ENCODE measurements at regions not wholly inside any gene's neighbourhood (a gene's known extent, or its start where the extent isn't known, plus 50 kb on each side); places are given as distances from the start of the nearest gene placed in this dataset.

DNA sequence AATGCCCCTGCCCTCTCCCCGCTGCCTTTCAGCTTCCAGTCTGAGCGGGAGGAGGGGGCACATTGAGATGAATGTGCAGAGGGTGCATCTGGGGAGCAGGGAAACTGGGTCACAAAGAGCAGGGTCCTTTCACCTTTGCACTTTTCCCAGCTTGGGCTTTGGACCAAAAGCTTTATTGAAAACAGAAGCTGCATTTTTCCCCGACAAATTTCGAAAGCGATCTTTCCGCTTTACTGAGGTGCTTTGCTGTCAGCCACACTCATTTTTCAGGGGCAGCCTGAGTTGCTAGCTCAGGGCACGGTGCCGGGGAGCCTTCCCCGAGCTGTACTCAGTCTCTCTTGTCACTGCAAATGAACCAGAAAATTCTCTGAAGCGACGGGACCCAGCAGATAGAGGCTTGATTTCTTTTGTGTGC lies 283.7 kb upstream of the SOX4 start:
- no peaks in the 10 kb centered on the region for H3K27me3 ChIP-seq (ENCODE audit: control insufficient read depth in 5 of 5, insufficient read depth in 4 of 5, low read length in 5 of 5)
- peak overlapping the region in 2 of 5 donors; percentile 45 to 56 for H3K9ac ChIP-seq (ENCODE audit: low read length in 5 of 5)
- peaks cover 0 to 24% (median 5%) of the 10 kb centered on the region in 5 donors for H3K4me1 ChIP-seq (ENCODE audit: control insufficient read depth in 5 of 5, insufficient read depth in 5 of 5, low read length in 5 of 5)
- no peaks in the 10 kb centered on the region for H3K36me3 ChIP-seq (ENCODE audit: control insufficient read depth in 5 of 5, insufficient read depth in 5 of 5, low read length in 5 of 5)
- peak overlapping the region; percentile 0 to 66 (median 28) for H3K4me3 ChIP-seq (ENCODE audit: low read depth in 1 of 5, low read length in 5 of 5)
- H3K27ac ChIP-seq (ENCODE audit: low read depth, low read length) = no peak overlapping the region
- no peaks in the 10 kb centered on the region for H3K9me3 ChIP-seq (ENCODE audit: control insufficient read depth in 5 of 5, low read length in 5 of 5)

- Histone ChIP-seq H3K9me3 (ENCODE audit: control insufficient read depth in 5 of 5, low read length in 5 of 5) (no peaks in the 10 kb centered on the region), H3K9ac (ENCODE audit: low read length in 5 of 5) (no peak overlapping the region), H3K4me1 (ENCODE audit: control insufficient read depth in 5 of 5, insufficient read depth in 5 of 5, low read length in 5 of 5) (peaks cover 0 to 24% (median 5%) of the 10 kb centered on the region in 5 donors), H3K4me3 (ENCODE audit: low read depth in 1 of 5, low read length in 5 of 5) (no peak overlapping the region), H3K36me3 (ENCODE audit: control insufficient read depth in 5 of 5, insufficient read depth in 5 of 5, low read length in 5 of 5) (no peaks in the 10 kb centered on the region), H3K27ac (ENCODE audit: low read depth, low read length) (no peak overlapping the region), H3K27me3 (ENCODE audit: control insufficient read depth in 5 of 5, insufficient read depth in 4 of 5, low read length in 5 of 5) (no peaks in the 10 kb centered on the region)
These were observed 282.9 kb upstream of the SOX4 start for GRCh38 chr6:21310568-21311140.

DNA sequence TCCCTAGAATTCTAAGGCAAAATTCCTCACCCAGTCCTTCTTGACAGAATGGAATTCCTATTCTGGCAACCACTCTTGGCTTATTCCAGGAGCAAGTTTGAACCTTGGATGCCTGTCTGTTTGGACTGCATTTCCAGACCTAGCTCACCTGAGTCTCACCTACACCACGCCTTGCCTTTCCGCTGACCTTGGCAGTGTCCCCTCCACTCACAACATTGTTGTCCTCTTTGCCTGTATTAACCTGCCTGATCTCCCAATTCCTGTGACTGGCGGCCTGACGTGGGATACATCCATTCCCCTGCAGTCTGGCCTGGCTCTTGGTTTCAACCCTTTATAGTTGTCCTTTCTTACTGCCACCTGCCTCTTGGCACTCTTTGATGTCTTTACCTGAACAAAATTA lies 281.4 kb upstream of the SOX4 start:
- no peaks in the 10 kb centered on the region for H3K27me3 ChIP-seq (ENCODE audit: control insufficient read depth in 5 of 5, insufficient read depth in 4 of 5, low read length in 5 of 5)
- no peak overlapping the region for H3K27ac ChIP-seq (ENCODE audit: low read depth, low read length)
- H3K4me3 ChIP-seq (ENCODE audit: low read depth in 1 of 5, low read length in 5 of 5) = no peak overlapping the region
- no peaks in the 10 kb centered on the region for H3K36me3 ChIP-seq (ENCODE audit: control insufficient read depth in 5 of 5, insufficient read depth in 5 of 5, low read length in 5 of 5)
- no peak overlapping the region for H3K9ac ChIP-seq (ENCODE audit: low read length in 5 of 5)
- H3K4me1 ChIP-seq (ENCODE audit: control insufficient read depth in 5 of 5, insufficient read depth in 5 of 5, low read length in 5 of 5) = peaks cover 0 to 24% (median 5%) of the 10 kb centered on the region in 5 donors
- H3K9me3 ChIP-seq (ENCODE audit: control insufficient read depth in 5 of 5, low read length in 5 of 5) = no peaks in the 10 kb centered on the region

GRCh38 chr6:21317642-21318041 lies 275.9 kb upstream of the SOX4 start:
- no peak overlapping the region for H3K4me3 ChIP-seq (ENCODE audit: low read depth in 1 of 5, low read length in 5 of 5)
- H3K9me3 ChIP-seq (ENCODE audit: control insufficient read depth in 5 of 5, low read length in 5 of 5) = peaks cover 0 to 3% (median 0%) of the 10 kb centered on the region in 5 donors
- H3K4me1 ChIP-seq (ENCODE audit: control insufficient read depth in 5 of 5, insufficient read depth in 5 of 5, low read length in 5 of 5) = peaks cover 0 to 3% (median 0%) of the 10 kb centered on the region in 5 donors
- no peaks in the 10 kb centered on the region for H3K36me3 ChIP-seq (ENCODE audit: control insufficient read depth in 5 of 5, insufficient read depth in 5 of 5, low read length in 5 of 5)
- no peak overlapping the region for H3K9ac ChIP-seq (ENCODE audit: low read length in 5 of 5)
- no peaks in the 10 kb centered on the region for H3K27me3 ChIP-seq (ENCODE audit: control insufficient read depth in 5 of 5, insufficient read depth in 4 of 5, low read length in 5 of 5)
- H3K27ac ChIP-seq (ENCODE audit: low read depth, low read length) = no peak overlapping the region

DNA sequence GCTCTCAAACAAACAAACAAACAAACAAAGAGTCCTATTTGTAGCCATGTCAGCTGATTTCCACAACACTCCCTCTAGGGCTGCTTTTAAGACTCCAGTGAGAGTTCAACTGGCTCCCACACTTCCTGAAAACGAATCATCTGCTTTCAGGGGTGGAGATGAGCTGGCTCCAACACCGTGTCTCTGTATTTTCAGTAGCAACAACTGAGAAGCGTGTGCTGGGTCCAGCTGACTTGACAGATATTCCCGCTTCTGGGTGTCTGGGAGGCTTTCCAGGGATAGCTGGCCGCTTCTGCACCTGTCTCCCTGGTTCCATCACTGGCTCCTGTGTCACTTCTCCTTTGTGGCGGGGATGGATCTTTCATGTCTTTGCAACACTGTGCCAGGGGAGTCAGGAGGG lies 272.5 kb upstream of the SOX4 start:
- H3K4me3 ChIP-seq (ENCODE audit: low read depth in 1 of 5, low read length in 5 of 5) = no peak overlapping the region
- H3K36me3 ChIP-seq (ENCODE audit: control insufficient read depth in 5 of 5, insufficient read depth in 5 of 5, low read length in 5 of 5) = no peaks in the 10 kb centered on the region
- H3K9ac ChIP-seq (ENCODE audit: low read length in 5 of 5) = no peak overlapping the region
- no peak overlapping the region for H3K27ac ChIP-seq (ENCODE audit: low read depth, low read length)
- no peaks in the 10 kb centered on the region for H3K27me3 ChIP-seq (ENCODE audit: control insufficient read depth in 5 of 5, insufficient read depth in 4 of 5, low read length in 5 of 5)
- H3K9me3 ChIP-seq (ENCODE audit: control insufficient read depth in 5 of 5, low read length in 5 of 5) = peaks cover 0 to 3% (median 0%) of the 10 kb centered on the region in 5 donors
- H3K4me1 ChIP-seq (ENCODE audit: control insufficient read depth in 5 of 5, insufficient read depth in 5 of 5, low read length in 5 of 5) = no peaks in the 10 kb centered on the region

DNA sequence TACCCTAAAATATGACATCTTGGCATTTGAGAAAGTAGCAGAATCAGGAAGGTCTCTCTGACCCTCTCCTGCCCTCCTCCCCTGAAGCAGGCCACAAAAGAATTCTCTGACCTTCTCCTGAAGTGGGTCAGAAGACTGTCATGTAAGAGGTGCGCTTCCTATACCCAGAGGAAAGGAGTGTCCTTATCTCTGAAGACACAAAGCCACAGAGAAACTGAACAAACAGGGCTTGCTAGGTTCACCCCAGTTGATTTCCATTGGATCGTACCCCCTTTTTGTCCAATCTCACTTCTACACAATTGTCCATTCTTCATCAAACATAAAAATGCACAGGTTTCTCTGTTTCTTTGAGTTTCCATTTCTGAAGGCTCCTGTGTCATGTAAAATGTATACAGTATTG lies 272.0 kb upstream of the SOX4 start:
- H3K9ac ChIP-seq (ENCODE audit: low read length in 5 of 5) = no peak overlapping the region
- no peaks in the 10 kb centered on the region for H3K27me3 ChIP-seq (ENCODE audit: control insufficient read depth in 5 of 5, insufficient read depth in 4 of 5, low read length in 5 of 5)
- no peaks in the 10 kb centered on the region for H3K36me3 ChIP-seq (ENCODE audit: control insufficient read depth in 5 of 5, insufficient read depth in 5 of 5, low read length in 5 of 5)
- no peak overlapping the region for H3K4me3 ChIP-seq (ENCODE audit: low read depth in 1 of 5, low read length in 5 of 5)
- H3K27ac ChIP-seq (ENCODE audit: low read depth, low read length) = no peak overlapping the region
- peaks cover 0 to 3% (median 0%) of the 10 kb centered on the region in 5 donors for H3K9me3 ChIP-seq (ENCODE audit: control insufficient read depth in 5 of 5, low read length in 5 of 5)
- H3K4me1 ChIP-seq (ENCODE audit: control insufficient read depth in 5 of 5, insufficient read depth in 5 of 5, low read length in 5 of 5) = no peaks in the 10 kb centered on the region

DNA sequence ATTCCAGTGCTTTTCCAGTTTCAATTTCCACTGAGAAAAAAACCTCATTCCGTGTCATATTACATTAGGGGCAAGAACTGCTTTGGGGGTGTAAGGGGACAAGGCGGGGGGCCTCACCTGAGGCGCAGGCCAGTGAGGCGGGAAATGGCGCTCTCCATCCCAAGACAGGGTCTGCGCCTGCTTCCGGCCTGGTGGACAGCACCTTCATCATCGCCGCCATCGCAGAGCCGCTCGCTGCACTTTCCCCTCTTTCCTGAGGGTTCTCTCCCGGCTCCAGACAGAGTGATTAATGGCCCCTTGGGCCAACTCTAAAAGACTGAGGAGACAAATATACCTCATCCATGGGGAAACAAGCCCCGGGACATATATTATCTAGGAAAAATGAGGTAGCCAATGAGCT lies 270.0 kb upstream of the SOX4 start:
- Histone ChIP-seq H3K4me3 (ENCODE audit: low read depth in 1 of 5, low read length in 5 of 5) (no peak overlapping the region), H3K27ac (ENCODE audit: low read depth, low read length) (no peak overlapping the region), H3K9ac (ENCODE audit: low read length in 5 of 5) (no peak overlapping the region), H3K9me3 (ENCODE audit: control insufficient read depth in 5 of 5, low read length in 5 of 5) (peaks cover 0 to 3% (median 0%) of the 10 kb centered on the region in 5 donors), H3K4me1 (ENCODE audit: control insufficient read depth in 5 of 5, insufficient read depth in 5 of 5, low read length in 5 of 5) (no peaks in the 10 kb centered on the region), H3K36me3 (ENCODE audit: control insufficient read depth in 5 of 5, insufficient read depth in 5 of 5, low read length in 5 of 5) (no peaks in the 10 kb centered on the region), H3K27me3 (ENCODE audit: control insufficient read depth in 5 of 5, insufficient read depth in 4 of 5, low read length in 5 of 5) (no peaks in the 10 kb centered on the region)

DNA sequence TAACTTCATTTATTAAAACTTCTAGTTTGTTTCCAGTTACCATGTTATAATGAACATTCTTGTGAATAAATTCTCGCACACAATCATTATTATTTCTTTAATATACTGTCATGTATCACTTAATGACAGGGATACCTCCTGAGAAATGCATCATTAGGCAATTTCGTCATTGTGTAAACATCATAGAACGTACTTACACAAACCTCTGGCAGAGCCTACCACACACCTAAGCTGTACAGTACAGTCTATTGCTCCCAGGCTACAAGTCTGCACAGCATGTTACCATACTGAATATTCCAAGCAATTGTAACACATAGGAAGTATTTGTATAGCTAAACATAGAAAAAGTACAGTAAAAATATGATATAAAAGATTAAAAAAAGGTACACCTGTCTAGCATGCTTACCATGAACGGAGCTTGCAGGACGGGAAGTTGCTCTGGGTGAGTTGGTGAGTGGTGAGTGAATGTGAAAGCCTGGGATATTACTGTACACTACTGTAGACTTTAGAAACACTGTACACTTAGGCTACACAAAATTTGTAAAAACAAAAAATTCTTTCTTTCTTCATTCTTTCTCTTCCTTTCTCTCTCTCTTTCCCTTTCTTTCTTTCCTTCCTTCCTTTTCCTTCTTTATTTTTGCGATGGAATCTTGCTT lies 268.2 kb upstream of the SOX4 start:
- H3K4me3 ChIP-seq (ENCODE audit: low read depth in 1 of 5, low read length in 5 of 5) = no peak overlapping the region
- H3K4me1 ChIP-seq (ENCODE audit: control insufficient read depth in 5 of 5, insufficient read depth in 5 of 5, low read length in 5 of 5) = no peaks in the 10 kb centered on the region
- no peak overlapping the region for H3K9ac ChIP-seq (ENCODE audit: low read length in 5 of 5)
- H3K9me3 ChIP-seq (ENCODE audit: control insufficient read depth in 5 of 5, low read length in 5 of 5) = no peaks in the 10 kb centered on the region
- no peaks in the 10 kb centered on the region for H3K27me3 ChIP-seq (ENCODE audit: control insufficient read depth in 5 of 5, insufficient read depth in 4 of 5, low read length in 5 of 5)
- no peak overlapping the region for H3K27ac ChIP-seq (ENCODE audit: low read depth, low read length)
- H3K36me3 ChIP-seq (ENCODE audit: control insufficient read depth in 5 of 5, insufficient read depth in 5 of 5, low read length in 5 of 5) = no peaks in the 10 kb centered on the region

- no peaks in the 10 kb centered on the region for H3K36me3 ChIP-seq (ENCODE audit: control insufficient read depth in 5 of 5, insufficient read depth in 5 of 5, low read length in 5 of 5)
- H3K9ac ChIP-seq (ENCODE audit: low read length in 5 of 5) = no peak overlapping the region
- H3K27me3 ChIP-seq (ENCODE audit: control insufficient read depth in 5 of 5, insufficient read depth in 4 of 5, low read length in 5 of 5) = no peaks in the 10 kb centered on the region
- peaks cover 0 to 6% (median 0%) of the 10 kb centered on the region in 5 donors for H3K4me1 ChIP-seq (ENCODE audit: control insufficient read depth in 5 of 5, insufficient read depth in 5 of 5, low read length in 5 of 5)
- H3K4me3 ChIP-seq (ENCODE audit: low read depth in 1 of 5, low read length in 5 of 5) = no peak overlapping the region
- H3K27ac ChIP-seq (ENCODE audit: low read depth, low read length) = no peak overlapping the region
- H3K9me3 ChIP-seq (ENCODE audit: control insufficient read depth in 5 of 5, low read length in 5 of 5) = no peaks in the 10 kb centered on the region
These were observed 266.0 kb upstream of the SOX4 start for GRCh38 chr6:21327326-21328112.

GRCh38 chr6:21331235-21331634 lies 262.3 kb upstream of the SOX4 start:
- Histone ChIP-seq H3K27me3 (ENCODE audit: control insufficient read depth in 5 of 5, insufficient read depth in 4 of 5, low read length in 5 of 5) (no peaks in the 10 kb centered on the region), H3K9me3 (ENCODE audit: control insufficient read depth in 5 of 5, low read length in 5 of 5) (no peaks in the 10 kb centered on the region), H3K4me1 (ENCODE audit: control insufficient read depth in 5 of 5, insufficient read depth in 5 of 5, low read length in 5 of 5) (peaks cover 0 to 6% (median 0%) of the 10 kb centered on the region in 5 donors), H3K36me3 (ENCODE audit: control insufficient read depth in 5 of 5, insufficient read depth in 5 of 5, low read length in 5 of 5) (no peaks in the 10 kb centered on the region), H3K27ac (ENCODE audit: low read depth, low read length) (no peak overlapping the region), H3K4me3 (ENCODE audit: low read depth in 1 of 5, low read length in 5 of 5) (peak overlapping the region in 1 of 5 donors; percentile 32), H3K9ac (ENCODE audit: low read length in 5 of 5) (no peak overlapping the region)
